Testis (tissue), 2 donors: ENCODE measurements at regions not wholly inside any gene's neighbourhood (a gene's known extent, or its start where the extent isn't known, plus 50 kb on each side); places are given as distances from the start of the nearest gene placed in this dataset.
"Not testable (repeated sequence)": the region's sequence is repeated elsewhere in the genome, so short reads cannot be mapped to it uniquely, and the experiment has no call there.

Experiments
- CTCF ChIP-seq, 3 experiments: fragments of 450-650 bp in 2 of 3; fragments of 200-600 bp in 1 of 3; sonication (generic) in 1 of 3; IDR thresholded peaks; one replicate each; pipeline ENCODE4 v1.5.1; 2016 to 2019; ENCODE audit warnings: antibody characterized with exemption in 3 of 3, mild to moderate bottlenecking in 2 of 3, moderate library complexity in 1 of 3
- POLR2A ChIP-seq: fragments of 450-650 bp; IDR thresholded peaks from one replicate; pipeline ENCODE4 v1.6.1; 2017; ENCODE audit warnings: antibody characterized with exemption, mild to moderate bottlenecking, moderate library complexity

- TF ChIP-seq CTCF (IDR thresholded peaks at IDR 0.05); POLR2A: not testable (repeated sequence)
Measured at GRCh38 chr9:106492126-106492525, 370.8 kb upstream of the ZNF462 start.
